Left forelimb (tissue), 1 donor: ENCODE measurements at regions not wholly inside any gene's neighbourhood (a gene's known extent, or its start where the extent isn't known, plus 50 kb on each side); places are given as distances from the start of the nearest gene placed in this dataset.
A peak's percentile ranks its signal among the peaks of the same experiment; 100 is the strongest.
"Not testable (repeated sequence)": the region's sequence is repeated elsewhere in the genome, so short reads cannot be mapped to it uniquely, and the experiment has no call there.

Experiments used
- DNase-seq: peaks from one replicate; pipeline ENCODE4 v3.0.0-alpha.2; 2018; ENCODE audit warnings: low spot score

DNA sequence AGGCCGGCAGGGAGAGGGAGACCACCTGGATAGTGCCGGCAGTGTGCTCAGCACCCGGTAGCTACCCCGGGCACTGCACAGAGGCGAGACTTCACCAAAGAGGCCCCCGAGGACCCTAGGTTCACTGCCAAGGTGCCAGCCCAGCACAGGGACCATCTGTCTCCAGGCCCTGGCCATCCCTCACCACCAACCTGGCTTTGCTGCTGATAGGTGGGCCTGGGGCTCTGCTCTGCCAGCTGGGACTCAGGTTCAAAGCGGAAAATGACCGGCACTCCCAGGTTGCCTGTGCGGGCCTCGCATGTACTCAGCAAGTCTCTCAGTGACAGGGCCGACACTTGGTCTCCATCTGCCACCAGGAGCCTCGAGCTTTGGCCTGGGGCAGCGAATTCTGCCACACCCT is 812.2 kb downstream of the BRD1 start:
- DNase-seq, result peak; percentile 51

DNA sequence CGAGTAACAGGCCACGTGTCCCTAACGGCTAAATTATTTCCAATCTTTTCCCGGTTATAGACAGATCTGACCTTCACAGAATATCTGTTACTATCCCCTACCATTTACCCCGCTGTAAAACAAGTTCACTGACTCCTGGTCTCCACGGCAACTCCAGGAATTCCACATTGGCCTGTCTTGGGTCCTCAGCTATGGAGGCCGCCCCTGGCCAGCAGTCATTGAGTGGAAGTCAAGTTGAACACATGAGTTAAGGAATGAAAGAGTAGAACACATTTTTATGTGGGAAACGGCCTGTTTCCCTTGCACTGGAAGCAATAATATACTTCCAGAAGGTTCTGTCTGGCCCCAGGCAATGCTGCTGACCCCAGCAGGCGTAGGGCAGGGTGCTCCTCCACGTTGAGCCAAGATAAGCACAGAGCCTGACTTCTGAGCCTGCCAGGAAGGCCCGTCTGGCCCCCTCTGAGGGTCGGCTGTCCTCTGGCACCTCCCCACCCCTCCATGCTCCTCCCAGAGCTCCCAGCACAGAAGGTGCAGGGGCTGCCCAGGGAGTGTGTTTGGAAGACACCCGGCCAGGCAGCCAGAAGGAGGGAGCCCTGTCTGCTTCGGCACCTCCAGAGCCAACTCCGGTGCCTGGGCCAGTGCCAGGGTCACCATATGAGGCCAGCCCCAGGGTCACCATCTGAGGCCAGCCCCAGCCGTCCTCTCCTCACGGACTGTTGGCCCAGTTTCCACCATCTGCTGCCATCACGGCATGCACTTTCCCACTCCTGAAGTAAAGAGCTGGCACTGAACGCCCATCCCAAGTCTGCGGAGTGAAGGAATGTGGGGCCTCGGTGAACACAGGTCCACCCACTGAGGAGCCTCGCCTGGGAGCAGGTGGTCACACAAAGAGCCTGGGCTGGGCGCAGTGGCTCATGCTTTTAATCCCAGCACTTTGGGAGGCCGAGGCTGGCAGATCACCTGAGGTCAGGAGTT is 813.2 kb downstream of the BRD1 start:
- peak; percentile 42 for DNase-seq

DNA sequence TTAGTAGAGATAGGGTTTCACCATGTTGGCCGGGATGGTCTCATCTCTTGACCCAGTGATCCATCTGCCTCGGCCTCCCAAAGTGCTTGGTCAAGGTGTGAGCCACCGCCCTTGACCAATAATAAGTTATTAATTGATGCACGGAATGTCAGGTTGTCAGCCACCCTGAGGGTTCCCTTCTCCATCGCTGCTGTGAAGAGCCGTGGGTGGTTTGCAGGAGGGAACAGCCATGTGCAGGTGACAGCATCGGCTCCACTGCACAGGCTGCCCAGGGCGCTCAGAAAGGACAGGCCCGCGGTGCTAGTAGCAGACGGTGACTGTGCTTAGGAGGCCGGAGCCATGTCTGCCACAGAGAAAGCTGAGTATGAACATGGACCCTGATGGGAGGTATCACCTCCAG is 814.0 kb downstream of the BRD1 start:
- DNase-seq, result peak; percentile 34

DNA sequence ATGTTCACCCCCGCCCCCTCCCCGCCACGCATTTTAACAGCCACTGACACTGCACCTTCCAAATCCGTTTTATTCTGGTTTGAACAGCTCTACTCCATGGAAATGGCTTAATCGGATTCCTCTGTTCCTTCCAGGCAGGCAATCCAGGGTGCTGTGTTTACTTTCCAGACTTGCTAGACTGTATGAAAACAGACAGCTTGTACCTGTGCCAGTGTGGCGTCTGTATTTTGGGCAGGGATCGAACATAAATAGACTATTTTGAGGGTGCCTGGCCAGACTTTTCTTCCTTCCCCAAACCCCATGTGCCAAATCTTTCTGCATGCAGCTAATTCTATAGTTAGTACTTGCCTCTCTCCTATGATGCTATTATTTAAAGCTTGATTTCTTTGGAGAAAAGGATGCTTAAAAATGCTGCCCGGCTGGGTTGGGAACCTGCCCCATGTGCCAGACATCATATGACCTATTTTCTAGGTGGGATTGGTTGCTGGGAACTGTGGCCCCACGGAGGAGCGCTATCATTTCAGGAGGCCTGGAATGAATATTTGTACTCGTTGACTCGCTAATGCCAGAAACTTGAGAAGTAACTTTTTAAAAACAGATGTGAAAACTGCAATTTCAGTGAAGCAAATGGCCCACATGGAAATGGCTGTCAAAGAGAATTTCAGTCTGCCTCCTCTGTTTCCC is 814.8 kb downstream of the BRD1 start:
- no peak for DNase-seq

DNA sequence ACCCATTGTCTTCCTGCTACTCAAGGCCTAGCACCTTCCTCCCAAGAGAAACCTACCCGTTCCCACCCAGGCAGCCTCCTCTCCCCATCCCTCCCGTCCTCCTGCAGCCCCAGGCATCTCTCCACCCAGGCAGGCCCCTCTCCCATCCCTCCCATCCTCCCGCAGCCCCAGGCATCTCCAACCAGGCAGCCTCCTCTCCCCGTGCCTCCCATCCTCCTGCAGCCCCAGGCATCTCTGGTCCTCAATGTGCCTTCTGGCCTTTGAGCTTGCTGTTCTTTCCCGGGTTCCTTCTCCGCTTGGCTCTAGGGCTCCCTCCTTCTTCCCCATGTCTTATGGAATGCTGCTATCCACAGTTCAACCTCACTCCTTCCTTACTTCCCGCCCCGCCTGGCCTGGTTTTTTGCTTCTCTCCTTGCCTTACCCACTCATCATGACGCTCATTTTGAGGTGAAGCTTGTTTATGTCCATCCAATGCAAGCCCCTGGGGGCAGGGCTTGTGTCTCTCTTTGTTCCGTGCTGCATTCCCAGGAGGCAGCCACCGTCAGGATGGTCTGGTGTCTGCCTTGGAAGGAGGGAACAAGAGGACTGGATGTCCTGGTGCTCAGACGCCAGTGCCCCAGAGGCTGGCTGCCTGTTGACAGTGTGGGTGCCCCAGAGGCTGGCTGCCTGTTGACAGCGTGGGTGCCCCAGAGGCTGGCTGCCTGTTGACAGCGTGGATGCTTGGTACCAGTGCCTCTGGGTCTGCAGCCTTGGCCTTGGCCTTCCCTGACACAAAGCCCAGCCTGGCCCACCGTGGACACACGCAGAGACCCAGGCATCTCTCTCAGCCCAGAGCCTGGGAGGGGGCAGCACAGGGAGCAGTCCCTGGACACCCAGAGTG is 815.7 kb downstream of the BRD1 start:
- peak; percentile 59 for DNase-seq

DNA sequence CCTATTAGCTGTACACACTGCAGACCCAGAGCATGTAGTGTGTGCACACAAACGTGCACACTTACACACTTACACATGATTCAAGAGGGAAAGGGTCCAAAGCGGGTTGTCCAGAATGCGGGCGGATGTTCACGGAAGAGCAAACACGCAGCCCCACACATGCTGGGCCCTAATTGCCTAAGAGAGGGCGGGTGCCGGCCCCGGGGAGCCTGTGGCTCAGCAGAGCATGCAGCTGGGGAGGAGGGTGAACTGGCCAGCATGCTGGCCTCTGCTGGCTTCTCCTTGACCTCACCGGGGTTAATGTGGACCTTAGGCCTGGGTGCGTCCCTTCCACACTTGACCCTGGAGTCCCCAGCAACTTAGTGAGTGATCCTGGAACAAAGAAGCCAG is 816.3 kb downstream of the BRD1 start:
- DNase-seq, result peak; percentile 40

DNA sequence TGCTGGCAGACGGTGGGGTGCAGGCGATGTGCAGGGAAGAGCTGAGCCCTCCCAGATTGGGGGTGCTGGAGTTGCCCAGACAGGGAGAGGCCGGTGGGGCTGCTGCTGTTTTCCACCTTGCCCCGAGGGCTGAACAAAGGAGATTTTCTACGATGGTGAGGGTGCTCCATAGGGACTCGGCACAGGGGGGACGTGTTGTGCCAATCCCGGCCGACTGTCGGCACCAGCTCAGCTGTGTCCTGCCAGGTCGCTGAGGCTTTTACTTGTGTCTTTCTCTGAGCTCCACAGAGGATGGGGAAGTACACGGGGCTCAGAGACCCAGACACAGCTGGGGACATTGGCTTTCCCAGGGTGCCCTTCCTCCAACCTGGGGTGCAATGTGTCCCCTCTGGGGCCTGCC is 816.8 kb downstream of the BRD1 start:
- DNase-seq, result peak; percentile 53

DNA sequence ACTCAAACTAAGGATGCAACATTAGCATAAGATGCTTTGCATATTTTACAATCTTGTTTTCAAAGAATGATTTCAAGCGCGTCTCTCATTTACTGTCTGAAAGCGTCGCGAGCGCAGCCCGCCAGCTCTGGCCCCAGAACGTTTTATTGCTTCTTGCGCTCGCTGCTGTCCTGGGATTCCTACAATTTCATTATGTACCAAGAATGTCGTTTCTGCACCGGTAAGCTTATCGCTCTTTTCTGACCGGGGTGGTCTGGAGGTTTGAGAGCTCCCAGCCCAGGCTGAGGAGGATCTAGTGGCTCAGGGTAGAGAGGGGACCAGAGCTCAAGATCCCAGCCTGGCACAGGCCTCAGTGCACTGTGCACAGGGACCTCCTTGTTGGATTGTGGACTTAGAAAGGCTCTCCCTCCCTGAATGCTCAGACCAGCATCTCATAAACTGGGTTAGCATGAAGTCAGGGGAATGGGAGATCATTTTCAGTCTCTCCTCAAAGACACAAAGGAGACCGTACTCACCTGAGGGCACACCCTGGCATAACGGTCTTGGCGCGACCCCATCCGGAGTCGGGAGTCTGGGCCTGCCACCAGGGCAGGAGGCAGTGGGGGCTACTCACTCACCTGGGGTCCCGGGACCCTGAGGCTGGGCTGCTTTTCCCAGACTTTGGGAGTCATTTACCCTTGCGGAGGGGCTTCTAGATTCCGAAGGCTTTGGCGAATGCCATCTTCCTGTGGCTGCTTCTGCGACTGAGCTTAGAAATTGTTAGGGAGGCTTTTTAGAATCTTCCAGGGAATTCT is 817.4 kb downstream of the BRD1 start:
- DNase-seq, result peak; percentile 45

DNA sequence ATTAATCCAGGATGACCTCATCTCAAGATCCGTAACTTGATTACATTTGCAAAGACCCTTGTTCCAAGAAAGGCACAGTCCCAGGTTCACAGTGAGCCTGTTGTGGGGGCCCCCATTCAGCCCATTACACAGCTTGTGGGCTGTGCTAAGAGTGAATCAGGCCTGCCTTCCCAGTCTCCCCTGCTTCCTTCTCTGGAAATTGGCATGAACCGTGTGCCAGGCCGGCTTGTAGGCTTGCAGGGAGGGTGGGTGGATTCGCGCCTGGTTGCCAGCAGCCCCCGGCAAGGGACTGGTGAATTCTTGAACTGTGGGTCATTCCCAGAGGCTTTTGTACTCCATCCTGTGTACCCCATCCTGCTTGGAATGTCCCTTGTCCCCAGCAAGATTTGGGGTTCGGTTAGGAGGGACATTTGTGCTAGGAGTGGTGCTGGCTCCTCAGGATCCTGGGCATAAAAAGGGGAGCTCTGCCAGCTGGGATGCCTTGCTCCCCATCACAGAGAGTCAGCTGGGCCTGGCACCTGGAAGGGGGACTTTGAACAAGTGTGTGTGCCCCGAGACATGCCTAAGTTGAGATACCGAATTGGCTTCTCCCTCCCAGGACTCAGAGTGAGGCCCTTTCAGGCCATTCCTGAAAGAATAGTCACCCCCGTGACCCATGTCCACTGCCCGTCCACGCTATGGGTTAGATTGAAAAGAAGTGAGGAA is 818.2 kb downstream of the BRD1 start:
- DNase-seq, result peak; percentile 48

DNA sequence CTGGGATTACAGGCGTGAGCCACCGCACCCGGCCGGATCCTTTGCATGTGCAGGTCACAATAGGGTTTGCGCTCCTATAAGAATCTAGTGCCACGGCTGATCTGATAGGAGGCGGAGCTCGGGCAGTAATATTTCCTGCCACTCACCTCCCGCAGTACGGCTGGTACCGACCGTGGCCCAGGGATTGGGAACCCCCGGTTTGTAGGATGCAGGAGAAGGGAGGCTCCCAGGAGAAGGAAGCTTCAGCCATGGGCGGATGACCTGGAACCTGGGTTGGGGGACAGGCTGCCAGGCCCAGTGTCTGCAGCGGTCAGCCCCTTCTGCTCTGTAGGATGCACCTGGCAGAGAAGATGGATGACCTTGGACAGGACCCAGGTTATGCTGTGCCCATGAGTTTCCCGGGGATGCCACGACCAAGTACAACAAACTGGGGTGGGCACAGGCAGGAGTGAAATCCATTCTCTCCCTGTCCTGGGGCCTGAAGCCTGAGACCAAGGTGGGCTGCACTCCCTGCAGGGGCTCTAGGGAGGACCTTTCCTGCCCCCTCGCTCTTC is 818.9 kb downstream of the BRD1 start:
- no peak for DNase-seq

DNA sequence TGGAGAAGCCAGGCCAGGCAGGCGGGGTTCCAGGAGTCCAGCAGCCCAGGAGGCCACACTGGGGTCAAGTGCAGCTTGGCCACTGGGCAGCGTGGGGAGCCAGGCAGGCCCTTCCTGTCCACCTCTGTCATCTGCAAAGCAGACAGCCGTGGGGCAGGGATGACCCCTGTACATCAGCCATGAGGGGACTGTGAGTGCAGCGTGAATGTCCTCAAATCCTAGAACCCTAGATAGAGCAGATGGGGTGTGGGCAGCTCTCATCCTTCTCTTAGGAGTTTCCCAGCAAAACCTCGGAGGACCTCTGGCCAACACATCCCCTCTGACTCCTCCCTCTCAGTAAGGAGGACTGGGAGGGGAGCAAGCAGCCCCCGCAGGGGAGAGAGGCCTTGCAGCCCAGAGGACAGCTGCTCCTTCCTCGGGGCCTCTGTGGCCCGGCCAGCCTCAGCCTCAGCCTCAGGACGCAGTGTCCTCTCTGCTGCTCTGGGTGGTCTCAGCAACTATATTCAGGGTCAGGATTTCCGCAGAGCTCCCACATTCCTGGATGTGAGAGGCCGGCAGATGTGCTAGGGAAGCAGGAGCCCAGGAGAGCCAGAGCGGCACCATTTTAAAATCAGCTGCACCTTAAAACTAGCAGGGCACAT is 820.5 kb downstream of the BRD1 start:
- DNase-seq, result no peak

DNA sequence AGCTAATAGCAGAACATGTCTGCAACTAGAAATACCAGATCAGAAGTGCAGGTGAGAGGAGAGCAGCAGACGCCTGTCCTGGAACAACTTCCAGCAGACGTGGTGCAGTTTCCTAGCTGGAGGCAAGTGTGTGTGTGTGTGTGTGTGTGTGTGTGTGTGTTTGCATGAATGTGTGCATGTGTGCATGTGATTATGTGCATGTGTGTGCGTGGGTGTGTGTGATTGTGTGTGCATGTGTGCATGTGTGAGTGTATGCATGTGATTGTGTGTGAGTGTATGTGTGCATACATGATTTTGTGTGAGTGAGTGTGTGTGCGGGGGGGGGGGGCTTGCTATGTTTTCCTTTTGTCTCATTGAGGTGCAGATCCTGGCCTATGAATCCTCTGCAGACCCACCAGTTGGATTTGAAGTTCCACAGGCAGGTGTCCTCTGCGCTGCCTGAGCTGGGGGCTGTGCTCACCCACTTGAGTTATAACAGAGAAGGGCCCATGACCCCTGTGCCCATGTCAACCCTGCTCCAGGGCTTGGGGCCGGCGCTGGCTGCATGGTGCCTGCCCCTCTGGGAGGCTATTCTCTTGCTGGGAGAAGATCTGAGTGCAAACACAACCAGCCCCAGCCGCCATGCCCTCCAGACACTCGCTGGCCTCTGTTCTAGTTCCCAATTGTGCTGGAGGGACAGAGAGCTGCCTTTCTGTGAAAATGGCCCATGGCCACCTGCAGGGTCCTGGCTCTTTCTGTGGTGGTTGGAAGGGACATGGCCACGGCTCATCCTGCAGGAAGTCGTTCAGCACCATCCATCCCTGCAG is 821.3 kb downstream of the BRD1 start:
- no peak for DNase-seq

DNA sequence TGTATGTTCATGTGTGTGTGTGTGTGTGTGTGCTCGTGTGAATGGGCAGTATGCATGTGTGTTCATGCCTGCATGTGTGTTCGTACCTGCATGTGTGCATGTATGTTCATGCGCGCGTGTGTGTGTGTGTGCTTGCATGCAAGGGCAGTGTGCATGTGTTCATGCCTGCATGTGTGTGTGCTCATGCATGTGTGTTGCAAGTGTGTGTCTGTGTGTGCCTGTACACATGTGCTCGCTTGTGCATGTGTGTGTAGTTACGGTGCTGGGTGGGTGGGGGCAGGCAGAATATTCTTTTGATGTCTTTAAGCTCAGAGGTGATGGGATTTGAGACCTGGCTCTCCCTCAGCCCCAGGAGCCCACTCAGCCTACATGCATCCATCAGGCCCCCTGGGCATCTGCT is 822.1 kb downstream of the BRD1 start:
- no peak for DNase-seq

DNA sequence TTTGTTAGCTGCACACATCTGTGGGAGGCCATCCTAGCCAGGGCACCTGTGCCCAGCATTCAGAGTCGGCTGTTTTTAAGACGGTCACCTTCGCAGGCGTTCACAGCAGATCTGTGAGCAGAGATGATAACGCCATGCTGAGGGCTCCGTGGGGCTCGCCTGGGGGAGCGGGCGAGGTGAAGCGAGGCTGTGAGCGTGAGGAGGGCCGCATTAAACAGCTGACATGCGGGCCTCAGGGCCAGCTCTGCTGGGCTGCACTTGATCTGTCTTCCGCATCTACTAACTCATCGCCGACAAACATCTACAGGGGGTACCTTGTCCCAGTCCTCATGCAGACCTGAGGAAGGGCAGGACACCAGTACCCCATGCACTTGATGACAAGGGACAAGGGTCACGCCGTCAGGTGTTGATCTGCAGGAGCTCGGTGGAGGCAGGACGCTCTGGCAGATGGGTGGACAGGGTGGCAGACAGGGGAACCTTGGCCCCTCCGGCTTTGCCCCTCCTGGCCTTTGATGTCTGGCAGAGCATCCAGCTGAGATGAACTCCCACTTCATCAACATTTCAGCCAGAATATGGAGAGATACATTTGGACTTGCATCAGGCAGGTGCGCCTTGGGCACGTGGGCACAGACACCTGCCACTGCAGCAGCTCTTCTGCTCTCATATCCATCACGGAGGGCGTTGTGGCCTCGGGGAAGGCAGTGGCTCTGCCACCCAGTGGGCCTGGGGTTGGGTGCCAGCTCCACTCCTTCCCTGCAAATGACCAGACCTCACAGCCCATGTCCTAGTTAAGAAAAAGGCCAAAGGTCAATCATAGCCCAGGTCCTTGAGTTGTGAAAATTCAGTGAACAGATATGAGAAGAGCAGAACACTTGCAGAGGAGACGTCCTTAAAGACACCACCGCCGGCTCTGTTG is 822.9 kb downstream of the BRD1 start:
- DNase-seq, result no peak

DNA sequence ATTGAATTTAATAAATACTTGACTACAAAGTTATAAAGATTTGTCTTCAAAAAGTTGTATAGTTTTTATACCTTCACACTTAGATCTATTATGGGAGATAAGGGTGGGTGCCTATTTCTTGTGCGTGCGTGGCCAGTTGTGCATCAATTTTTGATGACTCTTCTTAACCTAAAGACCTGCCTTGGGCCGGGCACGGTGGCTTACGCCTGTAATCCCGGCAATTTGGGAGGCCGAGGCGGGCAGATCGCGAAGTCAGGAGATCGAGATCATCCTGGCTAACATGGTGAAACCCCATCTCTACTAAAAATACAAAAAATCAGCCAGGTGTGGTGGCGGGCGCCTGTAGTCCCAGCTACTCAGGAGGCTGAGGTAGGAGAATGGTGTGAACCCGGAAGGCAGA is 830.1 kb downstream of the BRD1 start:
- not testable (repeated sequence) for DNase-seq

DNA sequence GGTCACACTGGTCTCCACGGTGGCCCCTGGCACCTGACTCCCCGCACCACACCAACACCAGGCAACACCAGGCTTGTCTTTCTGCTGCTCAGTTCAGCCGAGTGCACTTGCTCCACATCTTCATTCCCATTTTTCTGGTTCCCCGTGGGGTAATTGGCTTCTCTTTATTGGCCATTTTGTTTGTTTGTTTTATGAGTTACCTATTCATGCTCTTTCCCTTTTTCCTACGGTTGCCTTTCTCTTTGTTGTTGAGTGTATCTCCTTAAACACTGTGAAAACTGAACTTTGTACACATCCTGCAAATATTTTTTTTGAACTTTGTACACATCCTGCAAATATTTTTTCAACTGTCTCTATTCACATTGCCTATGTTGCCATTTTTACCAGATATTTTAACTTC is 834.0 kb downstream of the BRD1 start:
- DNase-seq, result no peak

DNA sequence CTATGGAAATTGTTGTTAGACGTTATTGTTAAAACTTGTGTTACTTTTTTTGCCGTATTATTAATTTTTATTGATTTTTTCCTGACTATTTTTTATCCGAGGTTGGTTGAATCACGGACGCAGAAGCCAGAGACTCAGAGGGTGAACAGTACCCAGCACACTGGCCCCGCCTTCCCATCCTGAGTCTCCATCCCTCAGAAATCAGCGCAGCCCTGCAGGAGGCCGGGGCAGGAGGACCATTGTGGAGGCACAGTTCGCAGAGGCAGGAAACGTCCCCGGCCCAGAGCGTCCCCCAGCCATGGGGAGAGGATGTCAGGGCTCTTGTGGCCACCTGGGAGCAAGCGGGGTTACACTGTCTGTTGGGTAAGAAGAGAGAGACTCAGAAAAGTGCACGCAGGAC is 843.0 kb downstream of the BRD1 start:
- DNase-seq, result no peak

DNA sequence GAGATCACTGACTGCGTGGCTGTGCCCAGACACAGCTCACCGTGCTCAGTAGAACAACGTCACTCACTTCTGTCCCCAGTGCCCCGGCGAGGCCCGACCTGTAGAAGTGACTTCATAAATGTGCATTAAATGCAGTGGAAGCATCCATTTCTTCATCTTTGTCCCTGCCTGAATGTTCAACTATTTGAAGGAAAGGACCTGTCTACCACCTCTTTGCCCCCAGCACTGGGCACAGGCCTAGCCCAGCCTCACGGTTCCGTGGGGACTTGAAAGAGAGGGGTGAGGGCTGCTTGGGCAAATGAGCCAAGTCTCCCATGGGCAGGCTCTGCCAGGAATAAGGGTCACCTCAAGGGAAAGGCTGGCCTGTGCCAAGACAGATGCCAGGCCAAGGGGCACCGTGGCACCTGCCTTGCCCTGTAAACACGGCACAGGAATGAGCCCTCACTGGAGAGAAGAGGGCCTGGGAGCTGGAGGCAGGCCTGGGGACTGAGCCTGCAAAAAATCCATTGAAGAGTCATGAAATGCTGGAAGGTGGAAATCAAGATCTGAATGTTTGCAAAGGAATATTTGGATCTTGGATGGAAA is 845.3 kb downstream of the BRD1 start:
- no peak for DNase-seq
